ENCODE measurements at regions not wholly inside any gene's neighbourhood (a gene's known extent, or its start where the extent isn't known, plus 50 kb on each side); places are given as distances from the start of the nearest gene placed in this dataset.

- no peak for DNase-seq
Measured at GRCh38 chr14:97457575-97458085, 660.4 kb downstream of the VRK1 start.

- no peak for DNase-seq
Measured at GRCh38 chr14:97458255-97458654, 661.1 kb downstream of the VRK1 start.

- peak; percentile 68 for DNase-seq
Measured at GRCh38 chr14:97458661-97459579, 661.7 kb downstream of the VRK1 start.

GRCh38 chr14:97462081-97462480 lies 664.9 kb downstream of the VRK1 start:
- DNase-seq, result no peak

- no peak for DNase-seq
Measured at GRCh38 chr14:97468220-97468619, 671.0 kb downstream of the VRK1 start.

GRCh38 chr14:97477353-97477752 lies 680.2 kb downstream of the VRK1 start:
- DNase-seq, result no peak

- no peak for DNase-seq
Measured at GRCh38 chr14:97485201-97485600, 688.0 kb downstream of the VRK1 start.

GRCh38 chr14:97486601-97487120 lies 689.5 kb downstream of the VRK1 start:
- DNase-seq, result no peak

GRCh38 chr14:97489750-97490149 lies 692.6 kb downstream of the VRK1 start:
- DNase-seq, result no peak

GRCh38 chr14:97490521-97491070 lies 693.4 kb downstream of the VRK1 start:
- no peak for DNase-seq

GRCh38 chr14:97491697-97492096 lies 694.5 kb downstream of the VRK1 start:
- no peak for DNase-seq

GRCh38 chr14:97499790-97500481 lies 702.8 kb downstream of the VRK1 start:
- no peak for DNase-seq

GRCh38 chr14:97506626-97507025 lies 709.4 kb downstream of the VRK1 start:
- DNase-seq, result no peak

- no peak for DNase-seq
Measured at GRCh38 chr14:97513891-97514290, 716.7 kb downstream of the VRK1 start.

GRCh38 chr14:97517566-97518234 lies 720.5 kb downstream of the VRK1 start:
- no peak for DNase-seq

- DNase-seq, result no peak
Measured at GRCh38 chr14:97523936-97524335, 726.8 kb downstream of the VRK1 start.

- DNase-seq, result no peak
Measured at GRCh38 chr14:97524589-97525319, 727.6 kb downstream of the VRK1 start.

- DNase-seq, result no peak
Measured at GRCh38 chr14:97527993-97528392, 730.8 kb downstream of the VRK1 start.

GRCh38 chr14:97532052-97532451 lies 734.9 kb downstream of the VRK1 start:
- no peak for DNase-seq

- DNase-seq, result no peak
Measured at GRCh38 chr14:97536421-97536820, 739.2 kb downstream of the VRK1 start.

- no peak for DNase-seq
Measured at GRCh38 chr14:97538749-97539410, 741.7 kb downstream of the VRK1 start.
